NCI-H2196 (cell line): ENCODE measurements at regions not wholly inside any gene's neighbourhood (a gene's known extent, or its start where the extent isn't known, plus 50 kb on each side); places are given as distances from the start of the nearest gene placed in this dataset.
"Not testable (repeated sequence)": the region's sequence is repeated elsewhere in the genome, so short reads cannot be mapped to it uniquely, and the experiment has no call there.

Experiments
- DNase-seq: peaks from one replicate; lab custom pipeline; 2025; ENCODE audit not compliant: unreplicated experiment; lab: John Stamatoyannopoulos, UW

DNA sequence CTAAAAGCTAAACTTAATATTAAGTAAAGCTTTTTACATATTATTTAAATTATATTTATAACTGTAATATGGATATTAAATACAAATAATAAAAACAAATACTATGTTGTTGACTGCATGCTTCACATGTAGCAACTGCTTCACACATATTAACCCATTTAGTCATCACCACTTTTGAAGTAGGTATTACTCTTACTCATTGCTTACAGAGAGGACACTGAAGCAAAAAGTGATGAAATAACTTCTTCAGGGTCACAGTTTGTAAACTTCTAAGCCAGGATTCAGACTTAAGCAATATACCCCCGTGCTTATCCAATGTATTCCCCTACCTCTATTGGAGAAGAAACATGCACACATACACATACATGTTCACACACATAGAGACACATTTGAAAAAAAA lies 166.6 kb downstream of the DKK2 start:
- DNase-seq = no peak

DNA sequence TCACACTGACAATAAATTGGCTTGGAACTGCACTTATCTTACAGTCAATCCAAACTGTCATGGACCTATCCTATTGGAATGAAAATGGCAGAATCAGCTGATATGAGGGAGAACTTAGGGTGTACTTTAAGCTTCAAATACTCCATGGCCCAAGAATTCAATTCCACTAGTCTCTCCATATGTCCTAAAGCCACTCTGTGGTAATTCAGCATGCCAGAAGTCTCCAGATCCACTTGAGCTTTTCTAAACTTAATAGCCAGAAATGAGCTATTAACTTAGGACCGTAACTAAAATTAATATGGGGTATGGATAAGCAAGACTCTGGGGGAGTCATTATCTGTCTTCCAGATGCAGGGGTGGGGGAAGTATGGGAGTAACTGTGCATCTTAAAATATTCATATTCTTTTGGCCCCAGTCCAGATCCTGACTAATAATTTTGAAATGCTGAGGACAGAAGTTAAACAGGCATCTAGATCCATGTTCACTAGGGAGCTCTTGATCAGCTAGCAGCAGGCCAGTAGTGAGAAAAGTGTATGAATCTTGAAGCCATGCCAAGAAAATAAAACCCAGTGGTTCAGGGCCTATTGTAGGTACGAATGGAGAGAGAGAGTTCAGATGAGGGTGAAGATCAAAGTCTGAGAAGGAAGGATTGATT lies 167.6 kb downstream of the DKK2 start:
- DNase-seq = no peak

DNA sequence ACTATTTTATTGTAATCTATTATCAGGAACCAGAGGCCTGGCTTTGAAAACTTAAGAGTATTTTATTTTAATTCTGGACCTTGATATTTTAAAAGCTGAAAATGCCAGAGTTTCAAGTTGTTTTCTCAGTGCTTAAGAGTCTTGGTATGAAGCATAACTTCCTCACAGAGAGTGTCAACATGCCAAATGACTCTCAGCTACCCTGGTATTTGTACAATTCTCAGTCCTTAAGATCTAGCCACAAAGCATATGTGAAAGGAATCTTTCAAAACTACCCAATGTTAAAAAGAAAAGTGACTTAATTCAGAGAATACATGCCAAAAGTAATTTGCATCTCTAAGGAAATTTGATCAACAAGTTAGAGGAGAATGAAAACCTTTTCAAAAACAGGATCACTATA lies 171.9 kb downstream of the DKK2 start:
- DNase-seq = no peak

DNA sequence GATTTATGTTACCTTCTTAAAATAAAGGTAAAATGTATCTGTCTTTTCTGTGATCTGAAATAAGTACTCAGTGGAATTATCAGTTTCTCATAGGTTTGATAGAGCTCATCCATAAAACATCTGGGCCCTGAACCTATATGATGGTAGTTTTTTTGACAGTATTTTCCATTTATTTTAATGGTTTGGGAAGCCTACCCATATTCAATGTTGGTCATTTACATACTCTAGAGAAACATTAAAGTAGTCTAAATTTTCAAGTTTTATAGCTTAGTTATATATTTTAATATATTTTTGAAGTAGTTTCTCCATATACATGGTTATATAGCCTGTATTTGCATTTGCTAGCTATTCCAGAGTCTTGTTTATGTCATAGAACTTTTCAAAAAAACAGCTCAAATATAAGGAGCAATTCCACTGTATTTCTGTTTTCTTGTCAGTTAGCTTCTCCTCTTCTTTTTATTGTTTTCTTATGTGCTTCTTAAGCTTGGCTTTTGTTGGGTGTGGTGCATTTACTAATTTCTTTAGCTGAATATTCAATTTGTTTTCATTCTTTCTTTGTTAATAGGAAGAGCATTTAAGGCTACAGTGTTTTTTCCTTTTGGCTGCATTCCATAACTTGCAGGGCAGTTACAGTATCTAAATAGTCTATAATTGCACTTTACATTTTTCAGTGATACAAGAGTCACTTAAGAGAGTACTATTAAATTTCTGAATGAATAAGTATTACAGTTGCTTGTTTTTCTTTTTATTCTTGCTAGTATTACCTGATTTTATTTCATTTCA lies 181.4 kb downstream of the DKK2 start:
- DNase-seq = no peak

DNA sequence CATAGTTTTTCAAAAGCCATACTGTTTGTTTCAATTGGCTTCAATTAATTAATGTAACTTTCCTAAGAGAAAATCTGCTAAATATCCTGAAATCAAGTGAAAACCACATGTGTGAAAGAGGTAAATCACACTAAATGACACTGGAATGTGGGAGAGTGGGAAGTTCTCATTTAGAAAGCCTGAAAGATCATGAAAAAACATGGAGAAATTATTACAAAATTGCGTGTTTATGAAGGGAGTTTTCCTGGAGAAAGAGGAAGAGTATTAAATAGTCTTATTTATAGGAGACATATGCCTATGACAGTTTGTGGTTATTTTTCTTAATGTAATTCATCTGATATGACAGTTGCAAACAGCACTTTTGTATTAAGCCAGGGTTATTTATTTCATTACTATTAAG lies 183.7 kb downstream of the DKK2 start:
- no peak for DNase-seq

DNA sequence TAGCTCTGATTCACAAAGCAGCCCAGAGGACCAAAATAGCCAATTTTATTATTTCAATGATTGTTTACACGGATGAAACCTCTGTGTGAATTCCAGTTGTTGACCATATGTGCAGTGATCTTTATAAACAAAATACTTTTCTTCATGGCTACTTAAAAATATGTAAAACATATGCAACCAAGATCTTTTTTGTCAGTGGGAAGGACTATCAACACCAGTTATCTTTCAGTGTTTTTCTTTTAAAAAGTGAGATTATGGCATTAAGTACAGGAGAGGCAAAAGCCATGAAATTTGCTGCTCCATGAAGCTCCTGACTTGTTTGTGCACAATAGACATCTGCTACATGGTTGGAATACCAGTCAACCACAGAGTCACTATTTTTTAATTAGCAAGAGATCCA lies 184.4 kb downstream of the DKK2 start:
- no peak for DNase-seq

DNA sequence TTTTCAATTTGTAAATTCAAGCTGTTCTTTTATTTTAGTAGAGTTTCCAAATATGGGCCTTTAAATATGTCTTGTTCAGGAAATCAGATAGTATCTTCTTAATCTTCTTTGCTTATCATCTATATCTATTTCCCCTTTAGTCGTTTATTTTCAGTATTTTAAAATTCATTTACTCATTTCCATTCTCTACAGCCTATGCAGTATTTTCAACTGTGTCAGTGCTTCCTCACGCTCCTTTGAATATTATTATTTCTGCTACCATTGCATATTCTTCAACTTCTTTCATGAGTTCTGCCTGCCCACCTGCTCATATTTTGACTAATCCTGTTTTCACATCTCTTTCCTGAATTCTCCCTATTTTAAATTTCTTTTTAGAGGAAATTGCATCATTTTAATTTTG lies 185.4 kb downstream of the DKK2 start:
- DNase-seq = no peak

DNA sequence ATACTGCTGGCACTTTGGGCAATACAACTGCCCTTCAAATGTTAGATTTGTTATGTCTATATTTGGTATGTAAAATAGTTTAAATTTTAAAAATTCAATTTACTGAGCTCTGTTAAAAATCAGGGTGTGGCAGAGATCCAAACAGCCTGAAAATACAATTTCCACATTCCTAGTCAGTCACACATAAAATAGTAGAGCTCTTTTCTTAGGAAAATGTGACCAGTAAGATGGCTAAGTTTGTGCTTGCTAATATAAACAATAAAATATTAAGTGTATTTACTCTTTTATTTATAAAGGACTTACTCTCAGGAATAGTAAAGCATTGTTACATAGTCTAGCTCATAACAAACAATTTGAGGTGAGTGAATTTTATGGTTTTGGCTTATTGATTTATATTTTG lies 200.2 kb downstream of the DKK2 start:
- DNase-seq = no peak

DNA sequence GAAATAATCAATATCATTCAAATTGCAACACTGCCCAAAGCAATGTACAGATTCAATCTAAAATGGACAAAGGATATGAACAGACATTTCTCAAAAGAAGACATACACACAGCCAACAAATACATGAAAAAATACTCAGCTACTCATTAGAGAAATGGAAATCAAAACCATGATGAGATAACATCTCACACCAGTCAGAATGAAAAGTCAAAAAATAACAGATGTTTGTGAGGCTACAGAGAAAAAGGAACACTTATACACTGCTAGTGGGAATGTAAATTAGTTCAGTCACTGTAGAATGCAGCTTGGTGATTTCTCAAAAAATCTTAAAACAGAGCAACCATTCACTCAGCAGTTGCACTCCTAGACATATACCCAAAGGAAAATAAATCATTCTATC lies 205.2 kb downstream of the DKK2 start:
- no peak for DNase-seq

DNA sequence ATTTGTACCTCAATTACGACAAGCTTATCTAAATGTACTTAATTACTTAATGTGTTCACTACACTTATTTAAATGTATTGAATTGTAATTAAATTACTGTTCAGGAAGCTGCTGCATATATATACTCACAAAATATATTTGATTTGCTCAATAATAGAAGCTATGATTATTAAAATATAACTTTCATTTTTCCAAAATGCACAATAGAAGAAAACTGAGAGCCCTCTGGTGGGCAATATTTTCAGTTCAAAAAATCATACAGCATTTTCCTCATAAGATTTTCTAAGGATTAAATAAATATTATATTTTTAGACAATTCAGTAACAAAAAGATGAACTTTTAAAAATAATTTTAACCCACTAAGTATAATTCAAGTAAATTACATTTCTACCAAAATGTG lies 217.3 kb downstream of the DKK2 start:
- DNase-seq = no peak

DNA sequence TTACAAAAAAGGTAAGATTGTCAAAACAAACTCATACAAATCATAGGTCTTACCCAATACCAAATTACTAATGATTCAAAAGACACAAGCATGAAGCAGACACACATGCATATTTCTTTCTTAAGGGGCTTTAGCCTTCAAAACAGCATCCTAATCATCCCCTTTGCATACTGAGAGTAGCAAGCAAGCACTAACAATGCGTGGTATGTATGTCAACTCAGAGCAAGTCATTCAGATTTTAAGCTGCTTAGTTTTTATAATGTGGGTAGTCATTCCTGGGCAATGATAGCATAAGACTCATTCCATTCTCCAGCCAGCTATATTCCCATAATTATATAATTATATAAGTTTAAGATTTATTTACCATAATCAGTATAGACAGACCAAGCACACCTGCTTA lies 219.6 kb downstream of the DKK2 start:
- DNase-seq = no peak

DNA sequence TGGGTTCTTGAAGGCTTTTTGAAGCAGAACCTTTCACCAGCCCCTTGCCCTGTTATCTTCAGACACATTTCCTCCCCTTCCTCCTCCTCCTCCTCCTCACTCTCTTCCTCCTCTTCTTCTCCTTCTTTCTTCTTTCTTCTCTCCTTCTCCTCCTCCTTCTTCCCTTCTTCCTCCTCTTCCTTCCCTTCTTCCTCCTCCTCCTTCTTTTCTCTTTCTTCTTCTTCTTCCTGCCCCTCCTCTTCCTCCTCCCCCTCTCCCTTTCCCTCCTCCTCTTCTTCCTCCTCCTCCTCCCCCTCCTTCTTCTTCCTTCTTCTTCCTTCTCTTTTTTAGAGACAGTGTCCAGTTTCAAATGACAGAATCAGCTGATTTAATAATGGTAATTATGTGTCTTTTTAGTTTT lies 226.0 kb downstream of the DKK2 start:
- no peak for DNase-seq

DNA sequence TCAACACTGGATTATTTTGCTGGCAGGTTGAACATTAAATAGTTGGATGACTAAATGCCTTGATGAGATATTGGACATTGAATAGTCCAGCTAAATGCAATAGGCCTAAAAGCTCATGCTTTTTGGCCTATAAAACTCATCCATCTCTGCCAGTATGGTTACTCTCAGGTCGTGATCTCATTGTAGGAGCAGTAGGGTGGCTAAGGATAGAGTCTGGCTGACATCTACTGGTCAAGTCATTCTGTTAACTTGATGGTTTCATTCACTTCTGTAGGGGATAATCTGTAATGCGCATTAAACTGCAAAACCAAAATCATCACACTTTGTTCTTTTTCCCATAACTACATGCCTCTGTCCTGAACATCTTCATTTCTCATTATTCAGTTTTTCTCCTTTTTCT lies 227.0 kb downstream of the DKK2 start:
- no peak for DNase-seq

DNA sequence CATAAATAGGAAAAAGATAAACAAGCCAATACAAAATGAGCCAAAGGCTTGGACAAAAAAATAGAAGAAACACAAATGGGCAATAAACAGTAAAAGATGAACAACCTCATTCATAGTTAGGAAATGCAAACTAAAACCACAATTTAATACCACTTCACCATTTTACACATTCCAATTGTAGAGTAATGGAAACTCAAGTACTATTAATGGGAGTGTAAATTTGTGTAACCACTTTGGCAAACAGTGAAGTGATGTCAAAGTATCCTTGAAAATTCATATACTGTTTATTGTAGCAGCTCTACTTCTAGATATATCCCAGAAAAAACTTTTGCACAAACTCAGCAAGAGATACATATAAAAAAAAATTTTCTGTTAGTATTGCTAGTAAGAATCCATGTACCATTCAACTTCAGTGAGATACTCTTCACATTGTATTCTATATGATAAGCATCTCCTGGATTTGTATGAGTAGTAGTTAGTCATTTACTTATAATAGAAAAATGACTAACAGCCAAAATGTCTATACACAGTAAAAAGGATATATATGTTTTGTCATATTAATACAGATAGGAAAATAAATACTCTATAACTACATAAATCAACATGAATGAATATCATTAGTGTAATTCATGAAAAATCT lies 229.8 kb downstream of the DKK2 start:
- DNase-seq = no peak

DNA sequence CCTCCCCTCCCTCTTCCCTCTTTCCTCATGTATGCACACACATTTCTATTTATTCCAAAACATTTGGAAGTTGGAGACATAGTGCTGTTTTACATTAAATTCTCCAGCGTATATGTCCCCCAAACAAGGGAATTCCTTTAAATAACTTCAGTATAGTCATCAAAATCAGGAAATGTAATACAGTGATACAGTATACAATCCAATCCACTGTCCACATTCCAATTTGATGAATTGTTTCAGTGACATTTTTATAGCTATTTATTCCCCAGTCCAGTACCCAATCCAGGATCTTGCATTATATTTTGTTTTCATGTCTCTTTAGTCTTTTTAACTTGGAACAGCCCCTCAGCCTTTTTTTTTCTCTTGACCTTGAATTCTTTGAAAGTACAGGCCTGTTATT lies 233.0 kb downstream of the DKK2 start:
- DNase-seq = no peak

DNA sequence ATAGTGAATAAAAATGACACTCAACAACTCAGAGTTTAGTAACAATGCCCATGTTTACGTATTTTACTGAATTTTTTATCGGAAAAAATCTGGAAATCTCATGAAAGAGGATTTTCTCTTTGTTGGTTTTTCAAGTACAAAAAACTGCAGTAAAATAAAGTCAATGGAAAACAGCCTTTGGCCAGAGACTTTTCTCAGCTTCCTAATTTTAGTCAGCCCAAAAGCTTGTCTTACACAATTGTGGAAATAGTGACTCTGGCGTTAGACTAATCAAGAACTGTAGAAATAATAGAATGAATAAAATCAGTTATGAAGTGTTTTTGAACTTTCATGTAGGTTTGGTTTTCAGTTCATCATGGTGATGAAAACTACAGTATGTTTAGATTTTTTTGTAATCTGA lies 234.7 kb downstream of the DKK2 start:
- no peak for DNase-seq

DNA sequence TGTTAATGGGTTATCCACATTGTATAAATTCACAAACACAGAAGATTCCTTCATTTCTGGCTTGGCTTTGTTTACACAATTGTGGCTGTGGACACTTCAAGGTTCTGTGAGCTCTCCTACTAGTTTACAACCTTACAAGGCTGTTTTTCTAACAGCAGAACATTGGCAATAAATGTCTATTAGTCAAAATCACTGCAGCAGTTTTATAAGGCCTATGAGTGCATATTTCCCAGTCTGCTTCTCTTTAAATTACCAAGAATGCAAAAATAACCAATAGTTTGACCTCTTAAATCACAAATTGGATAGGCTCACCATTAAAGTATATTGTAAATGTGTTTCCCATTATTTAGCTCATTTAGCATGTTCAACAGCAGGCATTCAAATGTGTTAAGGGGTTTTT lies 239.2 kb downstream of the DKK2 start:
- DNase-seq = no peak

DNA sequence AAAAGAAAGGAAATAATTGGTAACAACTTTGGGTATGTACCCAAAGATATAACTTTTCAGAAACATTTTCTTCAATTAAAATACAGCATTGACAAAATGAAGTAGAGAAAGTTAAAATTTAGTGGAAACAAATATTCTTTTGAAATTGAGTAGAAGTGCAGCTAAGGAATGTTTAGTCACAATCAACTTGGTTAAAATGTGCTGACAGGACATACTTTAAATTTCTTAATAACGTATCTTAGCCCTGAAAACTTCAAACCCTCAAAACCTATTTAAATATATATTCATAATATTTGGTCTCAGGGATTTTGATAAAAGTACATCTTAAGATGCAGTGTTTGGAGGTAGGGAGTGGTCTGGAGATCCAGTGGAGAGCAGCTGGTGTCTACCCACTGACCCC lies 240.8 kb downstream of the DKK2 start:
- no peak for DNase-seq

DNA sequence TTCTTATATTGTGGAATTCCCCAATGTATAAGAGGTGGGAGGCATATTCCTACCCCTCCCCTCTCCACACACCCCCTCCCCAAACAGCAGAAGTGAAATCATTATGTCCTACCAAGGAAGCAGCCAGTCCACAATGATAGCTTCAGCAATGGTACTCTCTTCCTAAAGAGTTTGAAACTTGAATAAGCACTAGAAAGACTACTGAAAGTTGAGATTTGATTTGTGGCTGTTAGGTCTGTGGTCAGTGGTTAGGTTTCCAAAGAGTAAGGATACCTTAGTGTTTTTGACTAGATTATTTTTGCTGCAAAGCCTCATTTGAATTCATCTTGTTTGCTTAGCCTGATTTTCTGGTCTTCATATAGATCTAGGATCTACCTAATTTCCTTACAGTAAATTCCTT lies 242.2 kb downstream of the DKK2 start:
- DNase-seq = no peak

DNA sequence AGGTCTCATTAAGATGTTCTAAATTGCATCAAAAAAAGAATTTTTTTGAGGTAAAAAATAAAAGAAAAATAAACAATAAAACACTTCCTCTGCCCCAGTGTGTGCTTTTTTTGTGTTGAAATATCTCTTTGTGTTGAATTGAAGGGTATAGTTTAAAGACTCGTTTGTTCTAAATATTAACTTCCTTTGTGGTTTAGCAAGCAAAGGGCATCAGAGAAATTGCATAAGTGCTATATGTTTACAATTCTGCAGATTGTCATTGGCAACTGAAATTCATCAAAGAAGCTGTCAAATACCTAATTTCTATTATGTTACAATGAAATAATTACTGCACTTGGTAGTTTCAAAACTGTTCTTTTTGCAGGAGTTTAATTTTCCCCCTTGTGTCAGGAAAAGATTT lies 260.5 kb downstream of the DKK2 start:
- DNase-seq = no peak

DNA sequence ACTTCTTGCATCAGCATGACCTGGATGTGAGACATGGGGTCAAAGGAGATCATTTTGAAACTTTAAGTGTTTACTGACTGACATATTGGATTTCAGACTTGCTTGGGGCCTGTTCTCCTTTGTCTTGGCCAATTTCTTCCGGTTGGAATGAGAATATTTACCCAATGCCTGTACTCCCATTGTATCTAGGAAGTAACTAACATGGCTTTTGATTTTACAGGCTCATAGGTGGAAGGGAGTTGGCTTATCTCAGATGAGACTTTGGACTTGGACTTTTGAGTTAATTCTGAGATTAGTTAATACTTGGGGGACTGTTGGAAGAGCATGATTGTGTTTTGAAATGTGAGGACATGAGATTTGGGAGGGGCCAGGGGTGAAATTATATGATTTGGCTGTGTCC lies 262.1 kb downstream of the DKK2 start:
- DNase-seq = not testable (repeated sequence)

DNA sequence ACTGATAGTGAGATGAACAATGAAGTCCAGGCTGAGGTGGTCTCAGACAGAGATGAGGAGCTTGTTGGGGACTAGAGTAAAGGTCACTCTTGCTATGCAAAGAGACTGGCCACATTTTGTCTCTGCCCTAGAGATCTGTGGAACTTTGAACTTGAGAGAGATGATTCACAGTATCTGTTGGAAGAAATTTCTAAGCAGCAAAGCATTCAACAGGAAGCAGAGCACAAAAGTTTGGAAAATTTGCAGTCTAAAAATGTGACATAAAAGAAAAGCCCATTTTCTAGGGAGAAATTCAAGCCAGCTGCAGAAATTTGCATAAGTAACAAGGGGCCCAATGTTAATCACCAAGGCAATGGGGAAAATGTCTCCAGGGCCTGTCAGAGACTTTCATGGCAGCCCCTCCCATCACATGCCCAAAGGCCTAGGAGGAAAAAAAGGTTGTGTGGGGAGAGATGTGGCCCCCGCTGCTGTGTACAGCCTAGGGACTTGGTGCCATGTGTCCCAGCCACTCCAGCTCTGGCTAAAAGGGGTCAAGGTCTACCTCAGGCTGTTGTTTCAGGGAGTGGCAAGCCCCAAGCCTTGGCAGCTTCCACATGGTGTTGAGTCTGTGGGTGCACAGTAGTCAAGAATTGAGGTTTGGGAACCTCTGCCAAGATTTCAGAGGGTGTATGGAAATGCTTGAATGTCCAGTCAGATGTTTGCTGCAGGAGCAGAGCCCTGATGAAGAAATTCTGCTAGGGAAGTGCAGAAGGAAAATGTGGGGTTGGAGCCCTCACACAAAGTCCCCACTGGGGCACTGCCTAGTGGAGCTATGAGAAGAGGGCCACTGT lies 262.8 kb downstream of the DKK2 start:
- DNase-seq = no peak
